GM13976 (cell line): ENCODE measurements at regions not wholly inside any gene's neighbourhood (a gene's known extent, or its start where the extent isn't known, plus 50 kb on each side); places are given as distances from the start of the nearest gene placed in this dataset.

Experiments
- DNase-seq: peaks from one replicate; pipeline ENCODE4 v3.0.0; 2012; ENCODE audit warnings: low spot score
- in situ Hi-C: fragments of 300-500 bp; cut with MboI; formaldehyde crosslinking; loops from one replicate; pipeline ENCODE4 v1.12.0; 2022; ENCODE audit warnings: low sequenced_read_pairs, mixed read lengths, inconsistent platforms; ENCODE audit not compliant: unreplicated experiment
- TF ChIP-seq, protein P1 (sequence below): IDR thresholded peaks from 2 replicates; pipeline ENCODE4 v1.5.1; 2012; ENCODE audit warnings: borderline replicate concordance, mild to moderate bottlenecking; ENCODE audit not compliant: insufficient read depth; ENCODE audit errors: extremely low read depth, missing control alignments, control extremely low read depth

DNA sequence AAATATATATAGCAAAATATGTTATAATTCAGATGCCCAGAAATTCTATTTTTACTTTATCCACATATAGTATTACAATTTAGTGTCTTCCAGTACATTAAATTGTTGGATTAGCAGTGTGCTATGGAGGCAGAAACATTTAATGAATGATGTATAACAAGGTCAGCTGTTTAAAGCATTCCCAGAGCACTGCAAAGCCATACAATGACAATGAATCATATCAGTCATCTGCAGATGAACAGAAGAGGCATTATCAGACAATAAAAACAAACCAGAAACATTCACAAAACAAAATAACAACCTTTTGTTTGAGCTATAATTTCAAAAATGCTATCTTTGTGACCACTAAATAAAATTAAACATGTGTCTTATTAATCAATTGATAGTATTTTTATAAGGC is 524.2 kb downstream of the FAT4 start:
- in situ Hi-C loops = no loop called here
- TF ChIP-seq, protein P1, sequence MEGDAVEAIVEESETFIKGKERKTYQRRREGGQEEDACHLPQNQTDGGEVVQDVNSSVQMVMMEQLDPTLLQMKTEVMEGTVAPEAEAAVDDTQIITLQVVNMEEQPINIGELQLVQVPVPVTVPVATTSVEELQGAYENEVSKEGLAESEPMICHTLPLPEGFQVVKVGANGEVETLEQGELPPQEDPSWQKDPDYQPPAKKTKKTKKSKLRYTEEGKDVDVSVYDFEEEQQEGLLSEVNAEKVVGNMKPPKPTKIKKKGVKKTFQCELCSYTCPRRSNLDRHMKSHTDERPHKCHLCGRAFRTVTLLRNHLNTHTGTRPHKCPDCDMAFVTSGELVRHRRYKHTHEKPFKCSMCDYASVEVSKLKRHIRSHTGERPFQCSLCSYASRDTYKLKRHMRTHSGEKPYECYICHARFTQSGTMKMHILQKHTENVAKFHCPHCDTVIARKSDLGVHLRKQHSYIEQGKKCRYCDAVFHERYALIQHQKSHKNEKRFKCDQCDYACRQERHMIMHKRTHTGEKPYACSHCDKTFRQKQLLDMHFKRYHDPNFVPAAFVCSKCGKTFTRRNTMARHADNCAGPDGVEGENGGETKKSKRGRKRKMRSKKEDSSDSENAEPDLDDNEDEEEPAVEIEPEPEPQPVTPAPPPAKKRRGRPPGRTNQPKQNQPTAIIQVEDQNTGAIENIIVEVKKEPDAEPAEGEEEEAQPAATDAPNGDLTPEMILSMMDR = no peak
- no peak for DNase-seq

DNA sequence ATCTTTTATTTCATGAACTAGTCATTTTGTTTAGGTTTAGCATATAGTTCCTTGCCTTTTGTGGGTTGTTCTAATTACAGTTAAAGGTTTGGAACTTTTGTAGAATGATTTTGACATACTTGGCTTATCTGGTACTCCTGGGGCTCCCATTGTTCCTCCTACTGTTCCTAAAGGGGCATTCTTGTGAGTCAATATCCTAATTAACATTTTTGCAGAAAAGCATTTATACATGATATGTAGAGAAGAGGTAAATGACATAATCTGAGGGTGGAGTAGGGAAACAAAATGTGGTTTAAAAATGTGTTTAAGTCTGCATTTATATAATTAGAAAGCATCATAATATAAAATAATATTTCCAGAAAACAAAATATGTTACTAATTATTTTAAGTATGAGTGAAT is 529.2 kb downstream of the FAT4 start:
- TF ChIP-seq, protein P1 = no peak
- in situ Hi-C loops = no loop called here

DNA sequence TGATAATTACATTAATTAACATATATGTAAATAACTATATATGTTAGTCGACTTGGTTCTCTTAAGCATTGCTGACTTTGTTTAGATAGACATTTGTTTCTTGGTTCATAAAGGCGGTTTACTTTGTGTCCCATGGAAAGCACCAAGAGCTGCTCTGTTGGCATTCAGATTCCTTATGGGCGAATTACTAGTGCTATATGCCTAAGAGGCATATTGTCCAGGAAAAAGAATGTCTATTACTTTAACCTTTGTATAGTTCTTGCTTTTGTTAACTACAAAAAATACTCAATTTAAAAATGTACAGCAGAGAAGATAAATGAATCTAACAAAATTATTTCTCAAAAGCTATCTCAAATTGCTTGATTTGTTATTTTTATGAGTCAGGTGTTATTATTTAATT is 532.8 kb downstream of the FAT4 start:
- TF ChIP-seq, protein P1 = no peak
- DNase-seq = no peak
- in situ Hi-C loops = no loop called here

More for the DNA sequence above, 529.2 kb downstream of the FAT4 start:
- DNase-seq = no peak

DNA sequence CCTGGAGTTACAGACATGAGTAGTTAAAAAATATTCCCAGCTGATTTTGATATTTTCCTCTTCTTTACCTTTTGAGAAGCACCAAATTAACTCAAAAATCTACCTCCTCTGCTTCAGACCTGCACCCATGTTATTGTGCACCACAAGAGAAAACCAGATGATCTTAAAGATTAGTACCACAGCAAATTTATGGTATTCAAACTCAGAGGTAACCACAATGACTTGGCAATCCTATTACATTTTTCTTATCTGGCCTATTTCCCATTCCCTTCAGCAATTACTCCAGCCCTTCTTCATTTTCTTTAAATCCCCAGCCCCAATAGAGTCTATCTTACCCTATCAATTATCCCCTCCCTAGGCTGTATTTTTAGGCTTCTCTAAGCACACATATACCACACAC is 535.1 kb downstream of the FAT4 start:
- in situ Hi-C loops = no loop called here
- TF ChIP-seq, protein P1 = no peak
- no peak for DNase-seq

DNA sequence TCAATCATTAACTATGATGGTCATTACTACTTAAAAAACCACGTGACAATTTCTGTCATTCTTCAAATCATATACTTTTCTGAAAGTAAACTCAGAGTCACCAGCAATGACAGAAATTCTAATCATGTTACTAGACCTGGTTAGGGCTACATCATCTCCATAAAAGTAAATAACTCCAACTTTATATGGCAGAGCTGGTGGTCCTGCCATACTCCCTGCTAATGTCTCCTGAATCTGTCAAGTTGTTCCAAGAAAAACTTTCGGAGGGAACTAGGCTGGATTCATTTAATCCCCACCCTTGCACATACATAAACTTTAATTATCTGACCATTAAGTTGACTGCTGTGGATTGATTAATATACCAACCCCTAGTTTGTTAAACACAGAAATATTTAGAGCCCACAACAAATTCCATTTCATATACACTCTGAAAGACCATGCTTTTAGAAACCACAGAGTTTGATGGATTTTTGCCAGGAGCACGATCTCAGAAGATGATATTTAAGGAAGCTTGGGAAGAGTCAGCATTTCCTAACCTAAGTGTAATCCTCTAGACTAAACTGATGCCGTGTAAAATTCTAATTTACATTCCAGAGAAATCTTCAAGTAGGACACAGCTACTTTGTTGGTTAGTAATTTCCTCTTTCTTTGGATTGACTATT is 577.0 kb downstream of the FAT4 start:
- DNase-seq = no peak
- in situ Hi-C loops = no loop called here

DNA sequence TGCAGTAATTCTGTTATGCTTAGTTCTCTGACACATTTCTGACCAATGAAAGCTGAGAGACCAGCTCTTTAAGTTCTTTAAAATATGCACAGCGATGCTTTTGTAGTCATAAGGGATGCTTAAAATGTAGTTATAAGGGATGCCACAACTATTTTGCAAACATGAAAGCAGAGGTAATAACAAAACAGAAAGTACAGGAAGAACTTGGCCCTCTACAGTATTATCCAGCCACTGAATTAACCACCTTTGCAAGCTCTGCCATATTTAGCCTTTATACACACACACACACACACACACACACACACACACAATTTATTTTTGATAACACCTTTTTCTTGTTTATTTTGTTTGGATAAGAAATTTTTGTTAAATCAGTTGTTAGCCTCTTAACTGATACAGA is 590.0 kb downstream of the FAT4 start:
- TF ChIP-seq, protein P1 = no peak
- in situ Hi-C loops = no loop called here
- DNase-seq = no peak

More for the DNA sequence above, 577.0 kb downstream of the FAT4 start:
- TF ChIP-seq, protein P1 = no peak
